ENCODE measurements at regions not wholly inside any gene's neighbourhood (a gene's known extent, or its start where the extent isn't known, plus 50 kb on each side); places are given as distances from the start of the nearest gene placed in this dataset.
"Not testable (repeated sequence)": the region's sequence is repeated elsewhere in the genome, so short reads cannot be mapped to it uniquely, and the experiment has no call there.

GRCh38 chr2:238599549-238600505, 173.1 kb downstream of the ASB1 start:
- DNase-seq (ENCODE audit: low read depth) = no peak

GRCh38 chr2:238600506-238601432, 174.0 kb downstream of the ASB1 start:
- DNase-seq (ENCODE audit: low read depth) = no peak

- DNase-seq (ENCODE audit: low read depth) = no peak
Measured at GRCh38 chr2:238601433-238602222, 174.9 kb downstream of the ASB1 start.

GRCh38 chr2:238602223-238602960, 175.7 kb downstream of the ASB1 start:
- no peak for DNase-seq (ENCODE audit: low read depth)

GRCh38 chr2:238603596-238603995, 176.9 kb downstream of the ASB1 start:
- no peak for DNase-seq (ENCODE audit: low read depth)

- DNase-seq (ENCODE audit: low read depth) = no peak
Measured at GRCh38 chr2:238606311-238606710, 179.6 kb downstream of the ASB1 start.

- no peak for DNase-seq (ENCODE audit: low read depth)
Measured at GRCh38 chr2:238613610-238614009, 186.9 kb downstream of the ASB1 start.

- DNase-seq (ENCODE audit: low read depth) = no peak
Measured at GRCh38 chr2:238614376-238614775, 187.6 kb downstream of the ASB1 start.

- DNase-seq (ENCODE audit: low read depth) = no peak
Measured at GRCh38 chr2:238615187-238615586, 188.5 kb downstream of the ASB1 start.

GRCh38 chr2:238616681-238617080, 190.0 kb downstream of the ASB1 start:
- DNase-seq (ENCODE audit: low read depth) = no peak

GRCh38 chr2:238618494-238619283, 192.0 kb downstream of the ASB1 start:
- not testable (repeated sequence) for DNase-seq (ENCODE audit: low read depth)

- no peak for DNase-seq (ENCODE audit: low read depth)
Measured at GRCh38 chr2:238627899-238628298, 201.2 kb downstream of the ASB1 start.

- DNase-seq (ENCODE audit: low read depth) = no peak
Measured at GRCh38 chr2:238629064-238629463, 202.3 kb downstream of the ASB1 start.

GRCh38 chr2:238631491-238632180, 204.9 kb downstream of the ASB1 start:
- DNase-seq (ENCODE audit: low read depth) = no peak

- DNase-seq (ENCODE audit: low read depth) = no peak
Measured at GRCh38 chr2:238632181-238633060, 205.7 kb downstream of the ASB1 start.

- no peak for DNase-seq (ENCODE audit: low read depth)
Measured at GRCh38 chr2:238633426-238634328, 206.9 kb downstream of the ASB1 start.

GRCh38 chr2:238634701-238635357, 208.1 kb downstream of the ASB1 start:
- DNase-seq (ENCODE audit: low read depth) = no peak
